ENCODE measurements at regions not wholly inside any gene's neighbourhood (a gene's known extent, or its start where the extent isn't known, plus 50 kb on each side); places are given as distances from the start of the nearest gene placed in this dataset.

DNA sequence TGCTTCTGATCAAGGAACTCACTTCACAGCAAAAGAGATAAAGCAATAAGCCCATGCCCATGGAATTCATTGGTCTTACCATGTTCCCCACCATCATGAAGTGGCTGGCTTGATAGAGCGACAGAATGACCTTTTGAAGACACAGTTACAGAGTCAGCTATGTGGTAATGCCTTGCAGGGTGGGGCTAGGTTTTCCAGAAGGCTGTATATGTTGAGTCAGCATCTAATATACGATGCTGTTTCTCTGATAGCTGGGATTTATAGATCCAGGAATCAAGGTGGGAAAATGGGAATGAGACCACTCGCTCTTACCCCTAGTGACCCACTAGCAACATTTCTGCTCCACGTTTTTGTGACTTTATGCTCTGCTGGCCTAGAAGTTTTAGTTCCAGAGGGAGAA lies 220.7 kb upstream of the RSPO3 start:
- intact Hi-C loops (cut with DNase I): no loop called here
- no peaks in the 10 kb centered on the region for H3K36me3 ChIP-seq (replicated peaks in 1 of 2; ENCODE audit: insufficient read depth in 1 of 2, low read depth in 2 of 2)
- H3K4me3 ChIP-seq: no peak overlapping the region
- ATAC-seq: no peak
- no peaks in the 10 kb centered on the region for H3K27me3 ChIP-seq
- no peaks in the 10 kb centered on the region for H3K9me3 ChIP-seq
- no peak for TF ChIP-seq POLR2A (IDR thresholded peaks at IDR 0.05)
- TF ChIP-seq, protein P1, sequence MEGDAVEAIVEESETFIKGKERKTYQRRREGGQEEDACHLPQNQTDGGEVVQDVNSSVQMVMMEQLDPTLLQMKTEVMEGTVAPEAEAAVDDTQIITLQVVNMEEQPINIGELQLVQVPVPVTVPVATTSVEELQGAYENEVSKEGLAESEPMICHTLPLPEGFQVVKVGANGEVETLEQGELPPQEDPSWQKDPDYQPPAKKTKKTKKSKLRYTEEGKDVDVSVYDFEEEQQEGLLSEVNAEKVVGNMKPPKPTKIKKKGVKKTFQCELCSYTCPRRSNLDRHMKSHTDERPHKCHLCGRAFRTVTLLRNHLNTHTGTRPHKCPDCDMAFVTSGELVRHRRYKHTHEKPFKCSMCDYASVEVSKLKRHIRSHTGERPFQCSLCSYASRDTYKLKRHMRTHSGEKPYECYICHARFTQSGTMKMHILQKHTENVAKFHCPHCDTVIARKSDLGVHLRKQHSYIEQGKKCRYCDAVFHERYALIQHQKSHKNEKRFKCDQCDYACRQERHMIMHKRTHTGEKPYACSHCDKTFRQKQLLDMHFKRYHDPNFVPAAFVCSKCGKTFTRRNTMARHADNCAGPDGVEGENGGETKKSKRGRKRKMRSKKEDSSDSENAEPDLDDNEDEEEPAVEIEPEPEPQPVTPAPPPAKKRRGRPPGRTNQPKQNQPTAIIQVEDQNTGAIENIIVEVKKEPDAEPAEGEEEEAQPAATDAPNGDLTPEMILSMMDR (IDR thresholded peaks at IDR 0.05): no peak
- WGBS, 2 donors: 54 to 64% methylated on average over 4 of the region's 4 CpGs
- H3K4me1 ChIP-seq: no peaks in the 10 kb centered on the region
- no peak overlapping the region for H3K27ac ChIP-seq
- DNase-seq: no peak

DNA sequence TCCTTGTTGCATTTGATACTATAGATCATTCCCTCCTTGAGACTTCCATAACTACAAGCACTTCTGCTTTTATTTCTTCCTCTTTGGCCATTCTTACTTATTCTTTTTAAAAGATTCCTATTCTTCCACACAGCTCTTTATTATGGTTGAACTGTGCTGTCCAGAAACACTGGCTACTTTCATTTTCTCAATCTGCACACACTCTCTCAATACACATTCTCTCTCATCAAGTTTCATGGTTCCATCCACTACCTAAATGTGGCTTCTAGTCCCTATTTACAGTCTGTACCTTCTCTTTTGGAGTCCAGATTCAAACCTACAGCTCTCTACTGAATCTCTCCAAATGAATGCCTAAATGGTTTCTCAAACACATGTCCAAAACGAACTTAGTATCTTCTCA lies 214.3 kb upstream of the RSPO3 start:
- H3K4me1 ChIP-seq: no peaks in the 10 kb centered on the region

DNA sequence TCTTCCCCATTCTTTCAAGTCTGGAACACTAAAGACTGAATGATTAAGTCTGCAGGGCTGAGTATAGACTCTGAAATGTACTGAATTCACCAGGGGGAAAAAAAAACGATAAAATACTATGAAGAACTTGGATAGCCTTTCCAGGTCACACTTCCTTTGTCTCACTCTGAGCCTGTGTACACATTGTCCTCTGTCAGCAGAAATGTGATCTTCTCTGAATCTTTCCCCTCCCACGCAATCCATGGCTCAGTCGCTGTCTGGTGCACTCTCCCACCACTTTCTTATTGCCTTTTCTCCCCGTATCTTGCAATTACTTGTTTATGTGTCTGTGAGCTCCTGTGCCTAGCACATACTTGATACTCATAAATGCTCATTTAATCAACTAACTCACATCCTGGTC lies 212.6 kb upstream of the RSPO3 start:
- H3K36me3 ChIP-seq (replicated peaks in 1 of 2; ENCODE audit: insufficient read depth in 1 of 2, low read depth in 2 of 2): no peaks in the 10 kb centered on the region
- H3K4me3 ChIP-seq: no peak overlapping the region
- 31 to 36% methylated on average over 4 of the region's 4 CpGs for WGBS, 2 donors
- H3K4me1 ChIP-seq: no peaks in the 10 kb centered on the region
- no peaks in the 10 kb centered on the region for H3K27me3 ChIP-seq
- no peak for DNase-seq
- H3K9me3 ChIP-seq: no peaks in the 10 kb centered on the region
- no peak for ATAC-seq
- intact Hi-C loops (cut with DNase I): no loop called here
- no peak overlapping the region for H3K27ac ChIP-seq
- TF ChIP-seq, protein P1 (IDR thresholded peaks at IDR 0.05): no peak

More for the DNA sequence above, 214.3 kb upstream of the RSPO3 start:
- intact Hi-C loops (cut with DNase I): no loop called here
- 36 to 57% methylated on average over 1 of the region's 1 CpG for WGBS, 2 donors
- Histone ChIP-seq H3K36me3 (replicated peaks in 1 of 2; ENCODE audit: insufficient read depth in 1 of 2, low read depth in 2 of 2) (no peaks in the 10 kb centered on the region), H3K4me3 (no peak overlapping the region), H3K27ac (no peak overlapping the region), H3K27me3 (no peaks in the 10 kb centered on the region), H3K9me3 (no peaks in the 10 kb centered on the region)
- TF ChIP-seq, protein P1 (IDR thresholded peaks at IDR 0.05): no peak
- ATAC-seq: no peak
- DNase-seq: no peak

GRCh38 chr6:126907312-126907711 lies 211.2 kb upstream of the RSPO3 start:
- intact Hi-C loops (cut with DNase I): no loop called here
- 10 to 19% methylated on average over 1 of the region's 1 CpG for WGBS, 2 donors
- ATAC-seq: no peak

GRCh38 chr6:126907996-126908395 lies 210.5 kb upstream of the RSPO3 start:
- 46 to 52% methylated on average over 5 of the region's 5 CpGs for WGBS, 2 donors
- Histone ChIP-seq H3K27me3 (no peaks in the 10 kb centered on the region), H3K4me1 (no peaks in the 10 kb centered on the region), H3K27ac (no peak overlapping the region), H3K36me3 (replicated peaks in 1 of 2; ENCODE audit: insufficient read depth in 1 of 2, low read depth in 2 of 2) (no peaks in the 10 kb centered on the region), H3K9me3 (no peaks in the 10 kb centered on the region), H3K4me3 (no peak overlapping the region)
- intact Hi-C loops (cut with DNase I): no loop called here
- DNase-seq: no peak
- no peak for ATAC-seq
- TF ChIP-seq, protein P1 (IDR thresholded peaks at IDR 0.05): no peak
- TF ChIP-seq POLR2A (IDR thresholded peaks at IDR 0.05): no peak

More at GRCh38 chr6:126907312-126907711, 211.2 kb upstream of the RSPO3 start:
- H3K27ac ChIP-seq: no peak overlapping the region
- no peaks in the 10 kb centered on the region for H3K27me3 ChIP-seq
- no peak overlapping the region for H3K4me3 ChIP-seq
- no peaks in the 10 kb centered on the region for H3K9me3 ChIP-seq
- TF ChIP-seq POLR2A (IDR thresholded peaks at IDR 0.05): no peak
- H3K4me1 ChIP-seq: no peaks in the 10 kb centered on the region
- H3K36me3 ChIP-seq (replicated peaks in 1 of 2; ENCODE audit: insufficient read depth in 1 of 2, low read depth in 2 of 2): no peaks in the 10 kb centered on the region
- DNase-seq: no peak

Measured in body of pancreas (tissue), 4 donors.